ENCODE measurements at regions not wholly inside any gene's neighbourhood (a gene's known extent, or its start where the extent isn't known, plus 50 kb on each side); places are given as distances from the start of the nearest gene placed in this dataset.

DNA sequence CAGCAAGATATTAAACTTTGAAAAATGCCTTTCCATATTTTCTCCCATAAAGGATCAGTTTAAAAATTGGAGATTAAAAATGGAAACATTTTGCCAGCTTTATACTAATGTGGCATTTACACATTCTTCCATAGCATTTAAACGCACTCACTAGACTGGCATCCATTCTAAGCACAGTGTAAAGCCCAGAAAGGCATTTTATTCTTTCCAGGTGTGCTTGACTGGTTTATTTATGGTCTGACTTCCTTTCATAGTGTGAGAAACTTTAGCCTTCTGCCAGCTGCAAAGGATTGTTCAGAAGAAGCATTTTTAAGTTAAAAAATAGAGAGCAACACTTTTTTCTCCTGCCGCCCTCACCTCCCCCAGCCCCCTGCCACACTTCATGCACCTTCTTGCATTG lies 271.7 kb upstream of the PSMD7 start:
- no peak overlapping the region for H3K27ac ChIP-seq
- TF ChIP-seq POLR2A (IDR thresholded peaks at IDR 0.05) = no peak
- TF ChIP-seq CTCF (IDR thresholded peaks at IDR 0.05) = no peak
- TF ChIP-seq EP300 (IDR thresholded peaks at IDR 0.05) = no peak
- H3K27me3 ChIP-seq = no peaks in the 10 kb centered on the region

GRCh38 chr16:74020095-74020670 lies 276.4 kb upstream of the PSMD7 start:
- no peak overlapping the region for H3K27ac ChIP-seq
- DNase-seq (ENCODE audit: low spot score in 2 of 2) = no peak
- no peaks in the 10 kb centered on the region for H3K36me3 ChIP-seq
- no peaks in the 10 kb centered on the region for H3K27me3 ChIP-seq
- H3K4me3 ChIP-seq = no peak overlapping the region
- no peaks in the 10 kb centered on the region for H3K9me3 ChIP-seq
- TF ChIP-seq POLR2A (IDR thresholded peaks at IDR 0.05) (no peak), CTCF (IDR thresholded peaks at IDR 0.05) (no peak), EP300 (IDR thresholded peaks at IDR 0.05) (no peak)
- no peaks in the 10 kb centered on the region for H3K4me1 ChIP-seq
- WGBS, 2 donors = 76 to 77% methylated on average over 4 of the region's 4 CpGs

More for the DNA sequence above, 271.7 kb upstream of the PSMD7 start:
- Histone ChIP-seq H3K36me3 (no peaks in the 10 kb centered on the region), H3K9me3 (no peaks in the 10 kb centered on the region), H3K4me1 (no peaks in the 10 kb centered on the region), H3K4me3 (no peak overlapping the region)
- no peak for DNase-seq (ENCODE audit: low spot score in 2 of 2)
- WGBS, 2 donors = 70 to 73% methylated on average over 2 of the region's 2 CpGs

DNA sequence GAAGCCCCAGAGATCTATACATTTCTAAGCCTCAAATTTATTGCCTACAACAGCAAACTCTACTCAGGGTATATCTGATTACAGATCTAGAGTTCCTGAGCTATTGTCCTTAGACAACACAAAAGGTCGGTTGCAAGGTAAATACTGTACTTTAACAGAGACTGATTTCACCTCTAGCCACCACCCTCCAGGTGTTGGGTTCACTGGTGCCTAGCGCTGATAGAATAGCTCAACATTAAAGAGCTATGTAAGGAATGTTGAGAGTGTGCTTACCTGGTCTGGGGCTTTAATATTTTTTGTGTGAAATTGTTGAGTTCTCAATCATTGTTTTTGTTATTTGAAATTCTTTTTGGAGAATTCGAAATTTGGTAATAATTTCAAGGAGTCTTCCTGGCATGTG lies 277.0 kb upstream of the PSMD7 start:
- Histone ChIP-seq H3K4me3 (no peak overlapping the region), H3K4me1 (no peaks in the 10 kb centered on the region), H3K27ac (no peak overlapping the region), H3K9me3 (no peaks in the 10 kb centered on the region), H3K27me3 (no peaks in the 10 kb centered on the region), H3K36me3 (no peaks in the 10 kb centered on the region)
- WGBS, 2 donors = 63 to 71% methylated on average over 3 of the region's 3 CpGs
- DNase-seq (ENCODE audit: low spot score in 2 of 2) = no peak
- TF ChIP-seq POLR2A (IDR thresholded peaks at IDR 0.05) = no peak
- TF ChIP-seq CTCF (IDR thresholded peaks at IDR 0.05) = no peak
- no peak for TF ChIP-seq EP300 (IDR thresholded peaks at IDR 0.05)

DNA sequence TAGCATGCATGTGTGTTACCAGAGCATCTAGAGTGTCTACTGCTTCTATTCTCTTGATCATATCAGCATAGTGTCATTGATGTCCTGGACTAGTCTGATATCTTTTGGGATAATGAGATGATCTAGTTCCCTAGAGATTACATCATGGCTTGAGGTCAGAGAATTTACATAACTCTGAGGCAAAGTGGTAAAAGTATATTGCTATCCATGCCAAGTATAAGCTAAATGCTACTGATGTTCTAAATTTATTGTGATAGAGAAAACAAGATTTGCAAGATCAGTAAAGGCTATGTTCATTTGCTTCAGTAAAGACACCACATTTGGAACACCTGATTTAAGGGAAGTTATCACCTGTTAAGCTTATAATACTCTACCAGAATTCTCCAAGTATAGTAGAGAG lies 280.7 kb upstream of the PSMD7 start:
- no peak overlapping the region for H3K27ac ChIP-seq
- H3K27me3 ChIP-seq = no peaks in the 10 kb centered on the region
- H3K4me3 ChIP-seq = no peak overlapping the region
- no peaks in the 10 kb centered on the region for H3K9me3 ChIP-seq
- TF ChIP-seq CTCF (IDR thresholded peaks at IDR 0.05) (no peak), EP300 (IDR thresholded peaks at IDR 0.05) (no peak), POLR2A (IDR thresholded peaks at IDR 0.05) (no peak)
- DNase-seq (ENCODE audit: low spot score in 2 of 2) = no peak
- no peaks in the 10 kb centered on the region for H3K36me3 ChIP-seq
- H3K4me1 ChIP-seq = no peaks in the 10 kb centered on the region

DNA sequence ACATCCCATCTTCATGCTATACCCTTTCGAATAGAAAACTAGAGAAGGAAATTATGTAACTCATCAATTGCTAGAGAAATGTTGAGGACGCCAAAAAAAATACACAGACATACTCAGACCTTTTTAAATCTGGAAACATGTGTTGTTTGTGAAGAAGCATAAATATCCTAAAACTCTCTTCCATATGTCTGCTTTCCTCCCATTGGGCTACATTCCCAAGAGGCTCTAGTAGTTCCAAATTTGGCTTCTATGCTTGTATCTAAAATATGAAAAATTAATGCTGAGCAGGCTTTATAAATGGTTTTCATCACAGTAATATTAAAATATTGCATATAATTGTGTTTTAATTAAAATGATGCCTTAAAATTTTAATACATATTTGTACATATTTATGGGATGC lies 297.9 kb upstream of the PSMD7 start:
- no peaks in the 10 kb centered on the region for H3K27me3 ChIP-seq
- no peaks in the 10 kb centered on the region for H3K36me3 ChIP-seq
- H3K27ac ChIP-seq = no peak overlapping the region
- no peak for TF ChIP-seq POLR2A (IDR thresholded peaks at IDR 0.05)
- no peak for TF ChIP-seq CTCF (IDR thresholded peaks at IDR 0.05)
- no peak for TF ChIP-seq EP300 (IDR thresholded peaks at IDR 0.05)
- WGBS, 2 donors = 54 to 72% methylated on average over 2 of the region's 2 CpGs
- H3K9me3 ChIP-seq = peaks cover 0 to 23% (median 0%) of the 10 kb centered on the region in 4 donors
- DNase-seq (ENCODE audit: low spot score in 2 of 2) = no peak
- no peaks in the 10 kb centered on the region for H3K4me1 ChIP-seq
- no peak overlapping the region for H3K4me3 ChIP-seq

All from tibial nerve (tissue), 4 donors.